ENCODE measurements at regions not wholly inside any gene's neighbourhood (a gene's known extent, or its start where the extent isn't known, plus 50 kb on each side); places are given as distances from the start of the nearest gene placed in this dataset.

GRCh38 chr5:165780901-165781300, 2275.5 kb downstream of the MAT2B start (continued):
- TF ChIP-seq SP1 (IDR thresholded peaks at IDR 0.05) (no peak), CTCF (IDR thresholded peaks at IDR 0.05; ENCODE audit: low read depth, low read length, missing input control) (no peak), FOXA1 (IDR thresholded peaks at IDR 0.05) (no peak), EGR1 (IDR thresholded peaks at IDR 0.05; ENCODE audit: low read depth in 2 of 2) (no peak), YY1 (IDR thresholded peaks at IDR 0.05) (no peak)
- TF ChIP-seq, protein P1, sequence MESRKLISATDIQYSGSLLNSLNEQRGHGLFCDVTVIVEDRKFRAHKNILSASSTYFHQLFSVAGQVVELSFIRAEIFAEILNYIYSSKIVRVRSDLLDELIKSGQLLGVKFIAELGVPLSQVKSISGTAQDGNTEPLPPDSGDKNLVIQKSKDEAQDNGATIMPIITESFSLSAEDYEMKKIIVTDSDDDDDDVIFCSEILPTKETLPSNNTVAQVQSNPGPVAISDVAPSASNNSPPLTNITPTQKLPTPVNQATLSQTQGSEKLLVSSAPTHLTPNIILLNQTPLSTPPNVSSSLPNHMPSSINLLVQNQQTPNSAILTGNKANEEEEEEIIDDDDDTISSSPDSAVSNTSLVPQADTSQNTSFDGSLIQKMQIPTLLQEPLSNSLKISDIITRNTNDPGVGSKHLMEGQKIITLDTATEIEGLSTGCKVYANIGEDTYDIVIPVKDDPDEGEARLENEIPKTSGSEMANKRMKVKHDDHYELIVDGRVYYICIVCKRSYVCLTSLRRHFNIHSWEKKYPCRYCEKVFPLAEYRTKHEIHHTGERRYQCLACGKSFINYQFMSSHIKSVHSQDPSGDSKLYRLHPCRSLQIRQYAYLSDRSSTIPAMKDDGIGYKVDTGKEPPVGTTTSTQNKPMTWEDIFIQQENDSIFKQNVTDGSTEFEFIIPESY (IDR thresholded peaks at IDR 0.05): no peak

- Histone ChIP-seq H3K9me3 (ENCODE audit: control insufficient read depth in 4 of 4, low read length in 3 of 4) (no peaks in the 10 kb centered on the region), H3K27ac (ENCODE audit: low read depth in 1 of 2, low read length in 2 of 2) (no peak overlapping the region), H3K4me3 (ENCODE audit: low read depth in 1 of 3, low read length in 3 of 3) (no peak overlapping the region), H3K27me3 (ENCODE audit: control insufficient read depth in 4 of 4, insufficient read depth in 4 of 4, low read length in 3 of 4) (no peaks in the 10 kb centered on the region), H3K9ac (ENCODE audit: low read depth in 1 of 2, low read length in 2 of 2) (no peak overlapping the region), H3K36me3 (ENCODE audit: control insufficient read depth in 4 of 4, insufficient read depth in 3 of 4, low read depth in 1 of 4, low read length in 3 of 4) (no peaks in the 10 kb centered on the region), H3K4me1 (ENCODE audit: control insufficient read depth in 4 of 4, insufficient read depth in 4 of 4, low read length in 3 of 4) (no peaks in the 10 kb centered on the region)
- DNase-seq (ENCODE audit: low spot score): no peak
- TF ChIP-seq HNF4A (conservative IDR thresholded peaks at IDR 0.05): no peak
- WGBS: 62% methylated on average over 4 of the region's 4 CpGs
Measured at GRCh38 chr5:165781738-165782137, 2276.3 kb downstream of the MAT2B start.

- no peak for DNase-seq (ENCODE audit: low spot score)
- Histone ChIP-seq H3K4me3 (ENCODE audit: low read depth in 1 of 3, low read length in 3 of 3) (no peak overlapping the region), H3K36me3 (ENCODE audit: control insufficient read depth in 4 of 4, insufficient read depth in 3 of 4, low read depth in 1 of 4, low read length in 3 of 4) (no peaks in the 10 kb centered on the region), H3K4me1 (ENCODE audit: control insufficient read depth in 4 of 4, insufficient read depth in 4 of 4, low read length in 3 of 4) (no peaks in the 10 kb centered on the region), H3K9me3 (ENCODE audit: control insufficient read depth in 4 of 4, low read length in 3 of 4) (peaks cover 0 to 3% (median 0%) of the 10 kb centered on the region in 4 donors), H3K27me3 (ENCODE audit: control insufficient read depth in 4 of 4, insufficient read depth in 4 of 4, low read length in 3 of 4) (no peaks in the 10 kb centered on the region), H3K9ac (ENCODE audit: low read depth in 1 of 2, low read length in 2 of 2) (no peak overlapping the region), H3K27ac (ENCODE audit: low read depth in 1 of 2, low read length in 2 of 2) (no peak overlapping the region)
- TF ChIP-seq, protein P1 (IDR thresholded peaks at IDR 0.05): no peak
- no peak for TF ChIP-seq YY1 (IDR thresholded peaks at IDR 0.05)
- TF ChIP-seq FOXA1 (IDR thresholded peaks at IDR 0.05): no peak
- no peak for TF ChIP-seq REST (IDR thresholded peaks at IDR 0.05)
- WGBS: 76% methylated on average over 4 of the region's 4 CpGs
Measured at GRCh38 chr5:165783024-165783423, 2277.6 kb downstream of the MAT2B start.

Measured in liver (tissue), 8 donors.